Trophoblast cell (in vitro differentiated cells and primary cell): ENCODE measurements at regions not wholly inside any gene's neighbourhood (a gene's known extent, or its start where the extent isn't known, plus 50 kb on each side); places are given as distances from the start of the nearest gene placed in this dataset.
"Not testable (repeated sequence)": the region's sequence is repeated elsewhere in the genome, so short reads cannot be mapped to it uniquely, and the experiment has no call there.

ENCODE experiments used
- DNase-seq, 2 donors: peaks; one replicate each; pipeline ENCODE4 v3.0.0-alpha.2; 2016
- H2AFZ ChIP-seq: 2 replicates; pipeline ENCODE4 v1.6.1; 2013; ENCODE audit warnings: low read length, moderate library complexity, mild to moderate bottlenecking; ENCODE audit not compliant: insufficient read depth, poor library complexity
- H2AK5ac ChIP-seq: 2 replicates; pipeline ENCODE4 v1.6.1; 2013; ENCODE audit warnings: mild to moderate bottlenecking, low read length
- H2BK120ac ChIP-seq: 2 replicates; pipeline ENCODE4 v1.6.1; 2013; ENCODE audit warnings: low read length, mild to moderate bottlenecking, moderate library complexity; ENCODE audit not compliant: insufficient read depth, poor library complexity
- H2BK12ac ChIP-seq: 2 replicates; pipeline ENCODE4 v1.6.1; 2013; ENCODE audit warnings: mild to moderate bottlenecking, low read length, moderate library complexity
- H2BK5ac ChIP-seq: 2 replicates; pipeline ENCODE4 v1.6.1; 2013; ENCODE audit warnings: low read length, low read depth, moderate library complexity, mild to moderate bottlenecking; ENCODE audit not compliant: poor library complexity
- H3K14ac ChIP-seq: 2 replicates; pipeline ENCODE4 v1.6.1; 2013; ENCODE audit warnings: mild to moderate bottlenecking, low read length
- H3K18ac ChIP-seq: 2 replicates; pipeline ENCODE4 v1.6.1; 2013; ENCODE audit warnings: mild to moderate bottlenecking, low read length
- H3K23ac ChIP-seq: 2 replicates; pipeline ENCODE4 v1.6.1; 2013; ENCODE audit warnings: low read length
- H3K27ac ChIP-seq: 2 replicates; pipeline ENCODE4 v1.5.1; 2013; ENCODE audit warnings: low read depth, mild to moderate bottlenecking, inconsistent platforms, low read length, moderate library complexity
- H3K27me3 ChIP-seq: 2 replicates; pipeline ENCODE4 v1.6.1; 2013; ENCODE audit warnings: inconsistent platforms, mild to moderate bottlenecking, low read length, moderate library complexity; ENCODE audit not compliant: insufficient read depth
- H3K36me3 ChIP-seq, 2 experiments: 1 replicate in 1 of 2; 2 replicates in 1 of 2; pipeline ENCODE4 v1.6.1; 2013; ENCODE audit warnings: low read length in 2 of 2, mild to moderate bottlenecking in 2 of 2, moderate library complexity in 1 of 2; ENCODE audit not compliant: insufficient read depth in 2 of 2, control insufficient read depth in 1 of 2
- H3K4ac ChIP-seq: 2 replicates; pipeline ENCODE4 v1.6.1; 2013; ENCODE audit warnings: low read depth, mild to moderate bottlenecking, low read length, moderate library complexity
- H3K4me1 ChIP-seq, 2 experiments: 1 replicate in 1 of 2; 2 replicates in 1 of 2; pipeline ENCODE4 v1.6.1; 2013; ENCODE audit warnings: low read length in 2 of 2, mild to moderate bottlenecking in 2 of 2, moderate library complexity in 1 of 2; ENCODE audit not compliant: insufficient read depth in 2 of 2, control insufficient read depth in 1 of 2
- H3K4me2 ChIP-seq: 2 replicates; pipeline ENCODE4 v1.6.1; 2013; ENCODE audit warnings: inconsistent platforms, mild to moderate bottlenecking, low read length, moderate library complexity
- H3K4me3 ChIP-seq: 2 replicates; pipeline ENCODE4 v1.5.1; 2013; ENCODE audit warnings: mild to moderate bottlenecking, low read depth, low read length, inconsistent platforms
- H3K79me1 ChIP-seq: one replicate; pipeline ENCODE4 v1.6.1; 2013; ENCODE audit warnings: low read length
- H3K79me2 ChIP-seq: 2 replicates; pipeline ENCODE4 v1.6.1; 2013; ENCODE audit warnings: low read length, mild to moderate bottlenecking; ENCODE audit not compliant: control insufficient read depth, insufficient read depth, poor library complexity
- H3K9ac ChIP-seq: 2 replicates; pipeline ENCODE4 v1.6.1; 2013; ENCODE audit warnings: mild to moderate bottlenecking, low read length
- H3K9me3 ChIP-seq: 2 replicates; pipeline ENCODE4 v1.6.1; 2013; ENCODE audit warnings: low read depth, mild to moderate bottlenecking, control low read depth, inconsistent platforms, low read length; ENCODE audit not compliant: insufficient read depth
- H4K12ac ChIP-seq: 2 replicates; pipeline ENCODE4 v1.6.1; 2013; ENCODE audit warnings: low read depth, mild to moderate bottlenecking, low read length, moderate library complexity
- H4K8ac ChIP-seq: 2 replicates; pipeline ENCODE4 v1.6.1; 2013; ENCODE audit warnings: low read depth, mild to moderate bottlenecking, low read length, moderate library complexity
- H4K91ac ChIP-seq: one replicate; pipeline ENCODE4 v1.6.1; 2013; ENCODE audit warnings: low read depth, mild to moderate bottlenecking, low read length, moderate library complexity
- WGBS: extraction: QIAGEN DNeasy Blood & Tissue Kit; methylation state at CpG from one replicate; pipeline ENCODE4 v1.1.7; 2013; ENCODE audit warnings: missing lambda C conversion rate; ENCODE audit not compliant: insufficient read length, insufficient coverage; ENCODE audit errors: extremely low coverage; 5-methylcytosine and 5-hydroxymethylcytosine counted together

DNA sequence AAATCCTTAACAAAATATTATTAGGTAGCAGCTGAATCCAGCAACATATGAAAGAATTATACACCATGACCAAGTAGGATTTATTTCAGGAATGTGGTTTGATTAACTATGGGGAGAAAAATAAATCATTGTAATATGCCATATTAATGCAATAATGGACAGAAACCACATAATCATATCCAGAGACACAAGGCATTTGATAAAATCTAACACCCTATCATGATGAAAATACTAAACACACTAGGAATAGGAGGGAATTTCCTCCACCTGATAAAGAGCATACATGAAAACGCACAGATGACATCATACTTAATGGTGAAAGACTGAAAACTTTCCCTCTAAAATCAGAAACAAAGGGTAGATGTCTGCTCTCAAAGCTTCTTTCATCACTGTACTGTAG lies 238.9 kb downstream of the PHLDA1 start:
- Histone ChIP-seq H3K27me3 (no peaks in the 10 kb centered on the region), H3K4me2 (no peak overlapping the region), H2BK120ac (no peak overlapping the region), H4K12ac (no peak overlapping the region), H3K4ac (no peak overlapping the region), H3K79me1 (no peaks in the 10 kb centered on the region), H3K18ac (no peak overlapping the region), H3K79me2 (no peaks in the 10 kb centered on the region), H3K9me3 (no peaks in the 10 kb centered on the region), H3K9ac (no peak overlapping the region), H2BK5ac (no peak overlapping the region), H2BK12ac (no peak overlapping the region), H3K36me3 (no peaks in the 10 kb centered on the region), H3K23ac (no peak overlapping the region), H3K14ac (no peak overlapping the region), H2AK5ac (no peak overlapping the region), H3K4me1 (no peaks in the 10 kb centered on the region), H4K8ac (no peak overlapping the region), H4K91ac (no peak overlapping the region), H3K27ac (no peak overlapping the region), H3K4me3 (no peak overlapping the region), H2AFZ (no peak overlapping the region)
- no CpG with 5 or more reads among the region's 1 CpG for WGBS
- DNase-seq: peak; percentile 13 to 74

DNA sequence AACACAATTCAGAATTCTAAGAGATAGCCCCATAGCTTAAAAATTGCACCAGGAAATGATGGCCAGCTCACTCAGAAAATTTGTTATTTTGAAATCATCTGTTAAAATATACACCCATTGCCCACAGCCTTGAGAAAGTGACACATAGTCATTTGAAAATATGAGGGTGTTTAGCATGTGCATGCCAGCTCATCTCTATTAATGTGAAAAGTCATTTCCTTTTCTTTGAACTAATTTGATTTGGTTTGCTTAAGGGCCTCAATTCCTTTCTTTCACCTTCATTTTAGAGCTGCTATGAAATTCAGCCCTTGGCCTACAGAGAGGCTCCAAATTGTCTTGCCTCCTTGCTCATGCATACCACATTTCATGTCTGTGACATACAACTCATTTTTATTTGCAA lies 241.4 kb downstream of the PHLDA1 start:
- no peaks in the 10 kb centered on the region for H3K4me1 ChIP-seq
- H2BK5ac ChIP-seq: no peak overlapping the region
- H3K4ac ChIP-seq: no peak overlapping the region
- H3K9ac ChIP-seq: no peak overlapping the region
- no peak overlapping the region for H2BK120ac ChIP-seq
- H2BK12ac ChIP-seq: no peak overlapping the region
- no peak overlapping the region for H4K91ac ChIP-seq
- no peaks in the 10 kb centered on the region for H3K79me1 ChIP-seq
- H2AK5ac ChIP-seq: no peak overlapping the region
- no peak overlapping the region for H3K4me2 ChIP-seq
- no peak overlapping the region for H2AFZ ChIP-seq
- no peak overlapping the region for H4K8ac ChIP-seq
- no peaks in the 10 kb centered on the region for H3K36me3 ChIP-seq
- no peak overlapping the region for H3K18ac ChIP-seq
- no peak overlapping the region for H3K14ac ChIP-seq
- no peak overlapping the region for H3K23ac ChIP-seq
- H4K12ac ChIP-seq: no peak overlapping the region
- H3K4me3 ChIP-seq: no peak overlapping the region
- H3K9me3 ChIP-seq: no peaks in the 10 kb centered on the region
- DNase-seq: peak; percentile 13 to 69
- H3K79me2 ChIP-seq: no peaks in the 10 kb centered on the region
- no peak overlapping the region for H3K27ac ChIP-seq
- H3K27me3 ChIP-seq: no peaks in the 10 kb centered on the region

DNA sequence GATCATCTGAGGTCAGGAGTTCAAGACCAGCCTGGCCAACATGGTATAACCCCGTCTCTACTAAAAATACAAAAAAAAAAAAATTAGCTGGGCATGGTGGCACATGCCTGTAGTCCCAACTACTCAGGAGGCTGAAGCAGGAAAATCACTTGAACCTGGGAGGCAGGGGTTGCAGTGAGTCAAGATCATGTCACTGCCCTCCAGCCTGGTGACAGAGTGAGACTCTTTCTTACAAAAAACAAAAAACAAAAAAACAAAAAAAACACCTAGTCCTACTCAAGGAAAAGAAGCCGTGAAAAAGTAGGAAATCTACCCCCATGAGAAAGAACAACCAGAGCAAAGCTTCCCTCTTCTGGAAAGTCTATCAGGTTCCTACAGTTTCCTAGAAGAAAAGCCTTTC lies 244.4 kb downstream of the PHLDA1 start:
- not testable (repeated sequence) for H3K23ac ChIP-seq, H2BK5ac ChIP-seq, H4K8ac ChIP-seq, H3K27ac ChIP-seq, H3K14ac ChIP-seq, H3K9ac ChIP-seq, H2AK5ac ChIP-seq, H3K36me3 ChIP-seq, H3K4me3 ChIP-seq, H2BK120ac ChIP-seq, H3K27me3 ChIP-seq, H4K12ac ChIP-seq, H3K79me1 ChIP-seq, H2AFZ ChIP-seq, H3K79me2 ChIP-seq, H3K18ac ChIP-seq, H3K4me1 ChIP-seq, H3K4me2 ChIP-seq, H4K91ac ChIP-seq, DNase-seq, H2BK12ac ChIP-seq, H3K4ac ChIP-seq, H3K9me3 ChIP-seq
- no CpG with 5 or more reads among the region's 2 CpGs for WGBS

DNA sequence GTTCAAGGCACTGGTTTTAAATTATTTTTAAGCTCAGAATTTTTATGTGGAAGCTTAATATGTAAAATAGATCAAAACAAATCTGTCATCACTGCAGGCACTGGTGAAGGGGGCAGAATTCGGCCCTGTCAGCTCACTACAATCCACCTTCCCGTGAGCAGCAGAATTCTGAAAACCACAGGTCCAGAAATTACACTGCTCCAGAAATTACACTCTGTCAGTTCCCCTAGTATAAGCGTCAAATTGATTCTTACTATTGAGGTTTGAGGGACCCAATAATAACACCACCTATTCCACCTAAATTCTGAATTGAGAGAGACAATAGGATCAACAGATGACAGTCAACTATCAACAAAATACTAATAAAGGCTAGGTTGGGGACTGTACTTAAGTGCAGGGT lies 245.5 kb downstream of the PHLDA1 start:
- Histone ChIP-seq H4K12ac (no peak overlapping the region), H4K91ac (no peak overlapping the region), H4K8ac (no peak overlapping the region), H3K27me3 (no peaks in the 10 kb centered on the region), H3K18ac (no peak overlapping the region), H3K4ac (no peak overlapping the region), H3K79me1 (peaks cover 3% of the 10 kb centered on the region), H3K79me2 (no peaks in the 10 kb centered on the region), H3K9ac (no peak overlapping the region), H3K9me3 (no peaks in the 10 kb centered on the region), H3K36me3 (no peaks in the 10 kb centered on the region), H3K23ac (no peak overlapping the region), H3K4me2 (no peak overlapping the region), H2AK5ac (no peak overlapping the region), H2AFZ (no peak overlapping the region), H3K4me1 (peaks cover 0 to 1% of the 10 kb centered on the region in 2 experiments), H2BK120ac (no peak overlapping the region), H3K14ac (no peak overlapping the region), H3K27ac (no peak overlapping the region), H2BK12ac (no peak overlapping the region), H2BK5ac (no peak overlapping the region), H3K4me3 (no peak overlapping the region)
- no CpG with 5 or more reads among the region's 3 CpGs for WGBS
- DNase-seq: no peak
